Hepatocyte (in vitro differentiated cells): ENCODE measurements at regions not wholly inside any gene's neighbourhood (a gene's known extent, or its start where the extent isn't known, plus 50 kb on each side); places are given as distances from the start of the nearest gene placed in this dataset.

Source experiments
- EZH2 ChIP-seq: fragments of 200-600 bp; sonication (generic); IDR thresholded peaks from 2 replicates; pipeline ENCODE4 v1.6.1; 2016; ENCODE audit warnings: antibody characterized with exemption, mild to moderate bottlenecking, borderline replicate concordance
- TF ChIP-seq, protein P1 (sequence below): fragments of 200-600 bp; sonication (generic); IDR thresholded peaks from 2 replicates; pipeline ENCODE4 v1.5.1; 2016; ENCODE audit warnings: antibody characterized with exemption, mild to moderate bottlenecking; ENCODE audit not compliant: poor library complexity

GRCh38 chr6:138555421-138555988 is 56.2 kb upstream of the NHSL1 start:
- no peak for TF ChIP-seq EZH2
- TF ChIP-seq, protein P1, sequence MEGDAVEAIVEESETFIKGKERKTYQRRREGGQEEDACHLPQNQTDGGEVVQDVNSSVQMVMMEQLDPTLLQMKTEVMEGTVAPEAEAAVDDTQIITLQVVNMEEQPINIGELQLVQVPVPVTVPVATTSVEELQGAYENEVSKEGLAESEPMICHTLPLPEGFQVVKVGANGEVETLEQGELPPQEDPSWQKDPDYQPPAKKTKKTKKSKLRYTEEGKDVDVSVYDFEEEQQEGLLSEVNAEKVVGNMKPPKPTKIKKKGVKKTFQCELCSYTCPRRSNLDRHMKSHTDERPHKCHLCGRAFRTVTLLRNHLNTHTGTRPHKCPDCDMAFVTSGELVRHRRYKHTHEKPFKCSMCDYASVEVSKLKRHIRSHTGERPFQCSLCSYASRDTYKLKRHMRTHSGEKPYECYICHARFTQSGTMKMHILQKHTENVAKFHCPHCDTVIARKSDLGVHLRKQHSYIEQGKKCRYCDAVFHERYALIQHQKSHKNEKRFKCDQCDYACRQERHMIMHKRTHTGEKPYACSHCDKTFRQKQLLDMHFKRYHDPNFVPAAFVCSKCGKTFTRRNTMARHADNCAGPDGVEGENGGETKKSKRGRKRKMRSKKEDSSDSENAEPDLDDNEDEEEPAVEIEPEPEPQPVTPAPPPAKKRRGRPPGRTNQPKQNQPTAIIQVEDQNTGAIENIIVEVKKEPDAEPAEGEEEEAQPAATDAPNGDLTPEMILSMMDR: no peak
